HEK293T (cell line): ENCODE measurements at regions not wholly inside any gene's neighbourhood (a gene's known extent, or its start where the extent isn't known, plus 50 kb on each side); places are given as distances from the start of the nearest gene placed in this dataset.

ENCODE experiments used
- CTCF ChIA-PET: fragments of 350-600 bp; formaldehyde crosslinking; extraction: SDS; loops from one replicate; lab custom pipeline; 2021; ENCODE audit warnings: antibody characterized with exemption, inconsistent platforms; lab: Yijun Ruan, JAX
- POLR2A ChIA-PET: fragments of 350-600 bp; formaldehyde crosslinking; extraction: SDS; loops from one replicate; lab custom pipeline; 2020; ENCODE audit warnings: antibody characterized with exemption, inconsistent platforms; lab: Yijun Ruan, JAX
- DNase-seq: peaks from one replicate; pipeline ENCODE4 v3.0.0; 2012; ENCODE audit warnings: mixed read lengths; ENCODE audit errors: extremely low spot score
- ARNT ChIP-seq: fragments of 450-650 bp; IDR thresholded peaks from 2 replicates; pipeline ENCODE4 v1.6.1; 2017; ENCODE audit warnings: mild to moderate bottlenecking
- BHLHE40 ChIP-seq: fragments of 450-650 bp; IDR thresholded peaks from 2 replicates; pipeline ENCODE4 v1.6.1; 2016; ENCODE audit warnings: mild to moderate bottlenecking, moderate library complexity, borderline replicate concordance
- CTBP1 ChIP-seq: fragments of 450-650 bp; IDR thresholded peaks from 2 replicates; pipeline ENCODE4 v1.6.1; 2016; ENCODE audit warnings: borderline replicate concordance
- ELF4 ChIP-seq: fragments of 450-650 bp; IDR thresholded peaks from 2 replicates; pipeline ENCODE4 v1.6.1; 2017; ENCODE audit warnings: antibody characterized with exemption
- FOXA1 ChIP-seq: fragments of 450-650 bp; IDR thresholded peaks from 2 replicates; pipeline ENCODE4 v1.6.1; 2016; ENCODE audit warnings: mild to moderate bottlenecking
- FOXK2 ChIP-seq: fragments of 450-650 bp; IDR thresholded peaks from 2 replicates; pipeline ENCODE4 v1.6.1; 2016; ENCODE audit warnings: mild to moderate bottlenecking
- FOXM1 ChIP-seq: fragments of 450-650 bp; IDR thresholded peaks from 2 replicates; pipeline ENCODE4 v1.6.1; 2017; ENCODE audit warnings: mild to moderate bottlenecking, borderline replicate concordance
- HDGF ChIP-seq: fragments of 450-650 bp; IDR thresholded peaks from 2 replicates; pipeline ENCODE4 v1.6.1; 2017; ENCODE audit warnings: antibody characterized with exemption, borderline replicate concordance
- L3MBTL2 ChIP-seq: fragments of 450-650 bp; conservative IDR thresholded peaks from 2 replicates; pipeline ENCODE4 v1.6.1; 2016; ENCODE audit warnings: mild to moderate bottlenecking
- LEF1 ChIP-seq: fragments of 450-650 bp; IDR thresholded peaks from 2 replicates; pipeline ENCODE4 v1.6.1; 2017; ENCODE audit warnings: mild to moderate bottlenecking, borderline replicate concordance
- NFRKB ChIP-seq: fragments of 450-650 bp; IDR thresholded peaks from 2 replicates; pipeline ENCODE4 v1.6.1; 2016; ENCODE audit warnings: mild to moderate bottlenecking, moderate library complexity
- PKNOX1 ChIP-seq: fragments of 450-650 bp; IDR thresholded peaks from 2 replicates; pipeline ENCODE4 v1.6.1; 2016
- SP1 ChIP-seq: fragments of 450-650 bp; IDR thresholded peaks from 2 replicates; pipeline ENCODE4 v1.6.1; 2017
- SUZ12 ChIP-seq: fragments of 450-650 bp; IDR thresholded peaks from 2 replicates; pipeline ENCODE4 v1.6.1; 2016; ENCODE audit warnings: mild to moderate bottlenecking
- TARDBP ChIP-seq: fragments of 450-650 bp; IDR thresholded peaks from 2 replicates; pipeline ENCODE4 v1.6.1; 2016
- ZNF384 ChIP-seq: fragments of 450-650 bp; IDR thresholded peaks from 2 replicates; pipeline ENCODE4 v1.6.1; 2016

DNA sequence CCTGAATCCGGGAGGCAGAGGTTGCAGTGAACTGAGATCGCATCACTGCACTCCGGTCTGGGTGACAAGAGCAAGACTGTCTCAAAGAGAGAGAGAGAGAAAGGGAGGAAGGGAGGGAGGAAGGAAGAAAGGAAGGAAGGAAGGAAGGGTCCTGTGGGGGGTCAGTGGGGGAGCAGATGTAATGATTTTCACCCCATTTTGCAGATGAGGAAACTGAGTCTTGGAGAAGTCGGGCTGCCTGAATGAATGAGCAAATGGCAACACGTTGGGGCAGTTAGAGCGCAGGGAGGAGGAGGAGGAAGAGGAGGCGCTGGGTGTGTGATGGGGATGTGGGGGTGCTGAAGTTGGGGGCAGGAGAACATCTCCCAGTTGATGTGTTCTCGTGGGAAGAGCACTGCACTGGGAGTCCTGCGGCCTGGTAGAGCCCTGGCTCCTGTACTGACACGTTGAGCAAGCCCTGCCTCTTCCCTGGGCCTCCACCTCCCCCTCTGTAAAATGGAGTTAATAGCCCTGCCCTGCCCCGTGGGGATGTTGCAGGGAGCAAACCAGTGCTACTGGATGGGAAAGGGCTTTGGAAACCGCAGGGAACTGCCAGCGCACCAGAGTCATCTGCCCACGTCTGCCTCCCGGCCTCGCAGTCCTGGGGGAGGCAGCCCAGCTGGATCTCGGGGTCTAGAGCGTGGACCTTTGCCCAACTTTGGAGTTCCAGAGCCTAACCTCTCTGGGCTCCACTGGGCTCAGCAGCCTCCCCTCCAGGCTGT is 103.2 kb upstream of the CASZ1 start:
- ChIA-PET POLR2A (no interaction called here), CTCF (no interaction called here)
- DNase-seq, result no peak
- TF ChIP-seq BHLHE40, result no peak
- TF ChIP-seq CTBP1, result no peak
- TF ChIP-seq LEF1, result no peak
- no peak for TF ChIP-seq FOXM1
- no peak for TF ChIP-seq ZNF384

DNA sequence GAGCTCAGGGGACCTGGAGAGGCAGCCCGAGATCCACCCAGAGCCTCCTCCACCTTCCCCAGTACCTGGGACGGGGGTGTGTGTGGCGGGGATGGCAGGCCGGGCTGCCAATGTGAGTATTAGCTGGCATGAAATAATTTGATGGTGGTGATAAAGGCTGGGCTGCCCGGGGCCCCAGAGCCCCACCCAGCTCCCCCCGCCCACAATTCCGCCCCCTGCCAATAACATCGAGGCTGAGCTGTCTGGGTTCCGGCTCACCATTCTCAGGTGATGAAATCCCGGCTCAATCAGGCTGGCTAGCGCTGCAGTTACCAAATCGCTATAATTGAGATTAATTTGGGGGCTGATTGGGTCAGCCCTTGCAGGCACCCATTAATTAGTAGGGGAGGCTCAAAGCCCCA is 103.8 kb upstream of the CASZ1 start:
- no peak for TF ChIP-seq CTBP1
- no peak for TF ChIP-seq SUZ12
- TF ChIP-seq FOXK2, result no peak
- CTCF ChIA-PET, result interaction anchor here (0.6 to 1.0 kb wide), 2 partner anchors 33 to 42 kb away, joined by 3 to 5 read pairs; no protein-coding TSS in a partner anchor
- no peak for DNase-seq
- POLR2A ChIA-PET, result no interaction called here

DNA sequence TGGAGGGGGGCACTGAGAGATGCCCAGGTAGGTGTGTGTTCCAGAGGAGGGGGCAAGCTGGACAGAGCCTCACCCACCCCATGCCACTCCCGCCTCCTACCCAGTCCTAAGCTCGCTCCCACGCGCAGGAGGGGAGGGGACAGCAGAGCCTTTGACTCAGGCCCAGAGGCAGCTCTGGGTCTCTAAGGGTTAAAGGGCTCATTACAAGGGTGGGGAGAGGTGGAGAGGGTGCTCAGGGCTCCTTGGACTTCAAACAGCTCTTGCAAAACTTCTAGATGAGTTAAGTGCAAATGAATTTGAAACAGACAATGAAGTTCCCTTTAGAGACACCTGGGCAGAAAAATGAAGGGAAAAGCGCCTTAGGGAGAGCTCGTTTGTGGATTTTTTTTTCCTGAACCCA is 104.2 kb upstream of the CASZ1 start:
- ChIA-PET POLR2A (no interaction called here), CTCF (interaction anchor here (0.6 to 1.0 kb wide), 3 partner anchors 13 to 42 kb away, joined by 3 to 5 read pairs (median 3); no protein-coding TSS in a partner anchor)
- DNase-seq, result no peak
- TF ChIP-seq L3MBTL2 (no peak), SP1 (no peak)

- POLR2A ChIA-PET, result interaction anchor here (1.2 kb wide), 1 partner anchor 198 kb away, joined by 4 read pairs; the partner anchor contains the start of gene EXOSC10
- no peak for TF ChIP-seq ARNT
- no peak for TF ChIP-seq TARDBP
- CTCF ChIA-PET, result interaction anchor here (0.6 to 1.0 kb wide), 3 partner anchors 14 to 41 kb away, joined by 3 to 5 read pairs (median 3); no protein-coding TSS in a partner anchor
- no peak for DNase-seq
Measured at GRCh38 chr1:10901091-10901890, 104.8 kb upstream of the CASZ1 start.

DNA sequence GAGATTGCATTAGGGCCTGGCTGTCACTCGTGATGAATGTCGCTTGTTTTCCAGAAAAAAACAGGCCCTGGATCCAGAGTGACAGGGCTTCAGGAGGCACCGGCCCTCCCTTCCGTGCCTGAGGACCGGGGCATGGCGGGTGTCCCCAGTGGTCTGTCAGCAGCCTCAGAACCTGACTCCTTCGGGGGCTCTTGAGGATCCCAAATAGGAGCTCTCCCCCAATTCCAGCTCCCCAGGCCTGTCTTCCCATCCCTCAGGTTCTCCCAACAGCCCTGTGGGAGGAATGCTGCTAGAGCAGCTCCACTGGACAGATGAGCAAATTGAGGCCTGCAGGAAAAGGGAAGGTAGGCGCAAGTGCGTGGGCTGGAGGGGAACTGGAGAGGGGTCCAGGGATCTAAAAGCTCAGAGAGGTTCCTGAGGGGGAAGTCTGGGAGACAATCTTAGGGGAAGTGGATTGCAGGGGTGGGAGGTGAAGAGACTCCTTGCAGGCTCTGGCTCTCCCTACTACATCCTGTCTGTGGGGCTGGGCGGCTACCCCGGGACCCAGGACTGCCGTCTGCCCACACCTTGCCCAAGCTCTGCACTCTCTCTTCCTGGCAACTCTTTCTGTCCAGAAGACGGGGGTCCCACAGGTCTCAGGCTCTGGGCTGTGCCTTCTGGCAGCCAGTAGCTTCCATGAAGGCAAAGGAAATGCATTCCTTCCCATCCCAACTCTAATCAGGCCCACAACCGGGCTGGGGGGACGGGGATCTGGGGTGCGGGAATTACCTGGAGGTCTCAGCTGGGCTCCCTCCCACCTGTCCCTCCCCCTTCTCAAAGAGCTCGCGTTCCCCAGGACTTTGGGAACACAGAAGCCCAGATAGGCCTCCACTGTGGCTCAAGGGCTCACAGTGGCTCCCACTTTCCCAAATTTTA is 105.7 kb upstream of the CASZ1 start:
- ChIA-PET CTCF (no interaction called here), POLR2A (interaction anchor here (1.2 kb wide), 1 partner anchor 197 kb away, joined by 4 read pairs; the partner anchor contains the start of gene EXOSC10)
- TF ChIP-seq PKNOX1 (peak; percentile 28; the same call in 1 of the 2 replicates), CTBP1 (no peak)
- no peak for DNase-seq

- no peak for DNase-seq
- TF ChIP-seq NFRKB, result no peak
- no peak for TF ChIP-seq PKNOX1
- TF ChIP-seq ARNT, result no peak
- no peak for TF ChIP-seq L3MBTL2
- no peak for TF ChIP-seq CTBP1
- no peak for TF ChIP-seq ZNF384
- TF ChIP-seq ELF4, result no peak
- TF ChIP-seq HDGF, result no peak
- no peak for TF ChIP-seq FOXM1
- no peak for TF ChIP-seq TARDBP
- TF ChIP-seq FOXA1, result no peak
- no peak for TF ChIP-seq FOXK2
- no peak for TF ChIP-seq SP1
- TF ChIP-seq SUZ12, result no peak
- no peak for TF ChIP-seq BHLHE40
- TF ChIP-seq LEF1, result no peak
- CTCF ChIA-PET, result interaction anchor here (1.2 kb wide), 1 partner anchor 9 kb away, joined by 3 read pairs; no protein-coding TSS in a partner anchor
- POLR2A ChIA-PET, result interaction anchor here (0.7 kb wide), 1 partner anchor 16 kb away, joined by 3 read pairs; no protein-coding TSS in a partner anchor
Measured at GRCh38 chr1:10903421-10903820, 107.0 kb upstream of the CASZ1 start.

- TF ChIP-seq L3MBTL2, result no peak
- TF ChIP-seq PKNOX1, result no peak
- no peak for TF ChIP-seq ZNF384
- TF ChIP-seq FOXM1, result no peak
- TF ChIP-seq FOXA1, result no peak
- TF ChIP-seq LEF1, result no peak
- no peak for TF ChIP-seq SP1
- TF ChIP-seq HDGF, result no peak
- no peak for TF ChIP-seq FOXK2
- TF ChIP-seq SUZ12, result no peak
- TF ChIP-seq ELF4, result no peak
- TF ChIP-seq BHLHE40, result no peak
- TF ChIP-seq CTBP1, result no peak
- no peak for TF ChIP-seq TARDBP
- TF ChIP-seq NFRKB, result no peak
- DNase-seq, result no peak
- POLR2A ChIA-PET, result interaction anchor here (0.7 kb wide), 1 partner anchor 16 kb away, joined by 3 read pairs; no protein-coding TSS in a partner anchor
- CTCF ChIA-PET, result interaction anchor here (1.2 kb wide), 1 partner anchor 9 kb away, joined by 3 read pairs; no protein-coding TSS in a partner anchor
Measured at GRCh38 chr1:10903821-10904220, 107.4 kb upstream of the CASZ1 start.
